Lower leg skin (tissue), 4 donors: ENCODE measurements at regions not wholly inside any gene's neighbourhood (a gene's known extent, or its start where the extent isn't known, plus 50 kb on each side); places are given as distances from the start of the nearest gene placed in this dataset.

ENCODE experiments used
- DNase-seq, 2 donors: peaks; one replicate each; pipeline ENCODE4 v3.0.0-alpha.2; 2019; ENCODE audit warnings: low spot score in 2 of 2
- H3K4me3 ChIP-seq: fragments of 200-600 bp; sonication (generic); 2 replicates; pipeline ENCODE4 v1.5.1; 2017; ENCODE audit warnings: mild to moderate bottlenecking, low read depth; ENCODE audit not compliant: poor library complexity, severe bottlenecking
- POLR2A ChIP-seq, 2 donors: fragments of 450-650 bp; IDR thresholded peaks; one replicate each; pipeline ENCODE4 v1.6.1; 2016 to 2017; ENCODE audit warnings: antibody characterized with exemption in 2 of 2, mild to moderate bottlenecking in 1 of 2, moderate library complexity in 1 of 2
- WGBS, 2 donors: methylation state at CpG; one replicate each; pipeline ENCODE4 v1.1.5; 2018; 5-methylcytosine and 5-hydroxymethylcytosine counted together
- intact Hi-C: fragments of 100-400 bp; cut with DNase I; formaldehyde crosslinking; loops from one replicate; pipeline ENCODE4 v1.15.0; 2023; ENCODE audit warnings: low total_unique reads
- TF ChIP-seq, protein P1 (sequence below), 3 donors: fragments of 450-650 bp; IDR thresholded peaks; one replicate each; pipeline ENCODE4 v1.5.1; 2016; ENCODE audit warnings: antibody characterized with exemption in 3 of 3, mild to moderate bottlenecking in 3 of 3, moderate library complexity in 2 of 3

DNA sequence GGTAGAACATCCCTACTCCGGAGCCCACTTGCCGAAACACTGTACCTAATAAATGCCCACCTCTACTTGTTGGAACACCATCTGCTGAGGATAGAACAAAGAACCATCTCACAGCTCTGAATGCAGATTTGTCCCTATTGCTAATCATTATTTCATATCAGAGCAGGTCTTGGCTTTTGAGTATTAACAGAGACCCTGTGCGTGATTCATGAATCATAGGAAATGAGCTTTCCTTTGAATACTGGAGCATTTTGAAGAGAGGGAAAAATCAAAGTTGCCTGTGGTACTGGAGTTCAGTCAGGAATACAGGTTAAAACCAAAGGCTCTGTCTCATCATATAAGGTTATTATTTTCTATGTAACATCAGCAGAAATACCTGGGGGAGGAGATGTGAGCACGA is 1132.3 kb downstream of the XPNPEP1 start:
- WGBS, 2 donors, result 91 to 93% methylated on average over 4 of the region's 4 CpGs
- no peak for TF ChIP-seq POLR2A (IDR thresholded peaks at IDR 0.05)
- TF ChIP-seq, protein P1, sequence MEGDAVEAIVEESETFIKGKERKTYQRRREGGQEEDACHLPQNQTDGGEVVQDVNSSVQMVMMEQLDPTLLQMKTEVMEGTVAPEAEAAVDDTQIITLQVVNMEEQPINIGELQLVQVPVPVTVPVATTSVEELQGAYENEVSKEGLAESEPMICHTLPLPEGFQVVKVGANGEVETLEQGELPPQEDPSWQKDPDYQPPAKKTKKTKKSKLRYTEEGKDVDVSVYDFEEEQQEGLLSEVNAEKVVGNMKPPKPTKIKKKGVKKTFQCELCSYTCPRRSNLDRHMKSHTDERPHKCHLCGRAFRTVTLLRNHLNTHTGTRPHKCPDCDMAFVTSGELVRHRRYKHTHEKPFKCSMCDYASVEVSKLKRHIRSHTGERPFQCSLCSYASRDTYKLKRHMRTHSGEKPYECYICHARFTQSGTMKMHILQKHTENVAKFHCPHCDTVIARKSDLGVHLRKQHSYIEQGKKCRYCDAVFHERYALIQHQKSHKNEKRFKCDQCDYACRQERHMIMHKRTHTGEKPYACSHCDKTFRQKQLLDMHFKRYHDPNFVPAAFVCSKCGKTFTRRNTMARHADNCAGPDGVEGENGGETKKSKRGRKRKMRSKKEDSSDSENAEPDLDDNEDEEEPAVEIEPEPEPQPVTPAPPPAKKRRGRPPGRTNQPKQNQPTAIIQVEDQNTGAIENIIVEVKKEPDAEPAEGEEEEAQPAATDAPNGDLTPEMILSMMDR (IDR thresholded peaks at IDR 0.05), result no peak
- no peak overlapping the region for H3K4me3 ChIP-seq
- intact Hi-C loops, result no loop called here
- no peak for DNase-seq

DNA sequence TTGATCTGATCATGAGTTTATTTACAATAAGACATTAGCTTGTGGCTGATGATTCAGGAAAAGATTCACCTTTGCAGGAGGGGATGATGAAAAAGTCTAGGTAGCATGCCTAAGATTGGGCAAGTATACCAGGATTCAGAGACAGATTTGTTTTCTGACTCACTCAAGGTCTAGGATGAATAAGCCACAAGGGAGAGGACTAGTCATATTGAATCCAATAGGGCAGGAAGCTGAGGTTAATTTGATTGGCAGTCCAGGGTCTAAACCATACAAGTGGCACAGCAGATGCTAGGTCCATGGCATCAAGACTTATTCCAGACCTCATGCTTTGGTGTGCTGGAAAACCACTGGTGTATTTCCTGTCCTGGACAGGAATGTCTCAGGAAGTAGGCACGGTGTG is 1133.4 kb downstream of the XPNPEP1 start:
- TF ChIP-seq, protein P1 (IDR thresholded peaks at IDR 0.05), result no peak
- DNase-seq, result no peak
- no peak overlapping the region for H3K4me3 ChIP-seq
- intact Hi-C loops, result no loop called here
- 61 to 84% methylated on average over 1 of the region's 1 CpG for WGBS, 2 donors

DNA sequence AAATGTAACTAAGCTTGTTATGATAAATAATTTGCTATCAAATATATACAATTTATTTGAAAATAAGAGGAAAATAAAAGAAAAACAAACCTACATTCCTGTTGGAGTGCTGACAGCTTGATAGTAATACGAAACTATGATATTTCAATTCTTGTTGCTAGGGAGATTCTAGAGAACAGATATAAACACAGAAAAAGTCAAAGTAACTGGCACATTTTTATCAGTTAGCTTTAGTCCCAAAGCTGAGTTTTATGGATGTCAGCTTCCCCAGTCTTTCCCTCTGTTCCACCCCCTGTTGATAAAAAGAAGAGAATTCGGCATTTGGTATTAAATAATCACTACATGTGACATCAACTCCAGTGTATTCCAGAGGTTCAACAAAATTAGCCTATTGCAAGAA is 1134.0 kb downstream of the XPNPEP1 start:
- WGBS, 2 donors, result 51 to 53% methylated on average over 2 of the region's 2 CpGs
- TF ChIP-seq, protein P1 (IDR thresholded peaks at IDR 0.05), result no peak
- TF ChIP-seq POLR2A (IDR thresholded peaks at IDR 0.05), result no peak
- intact Hi-C loops, result no loop called here
- DNase-seq, result no peak
- H3K4me3 ChIP-seq, result no peak overlapping the region

DNA sequence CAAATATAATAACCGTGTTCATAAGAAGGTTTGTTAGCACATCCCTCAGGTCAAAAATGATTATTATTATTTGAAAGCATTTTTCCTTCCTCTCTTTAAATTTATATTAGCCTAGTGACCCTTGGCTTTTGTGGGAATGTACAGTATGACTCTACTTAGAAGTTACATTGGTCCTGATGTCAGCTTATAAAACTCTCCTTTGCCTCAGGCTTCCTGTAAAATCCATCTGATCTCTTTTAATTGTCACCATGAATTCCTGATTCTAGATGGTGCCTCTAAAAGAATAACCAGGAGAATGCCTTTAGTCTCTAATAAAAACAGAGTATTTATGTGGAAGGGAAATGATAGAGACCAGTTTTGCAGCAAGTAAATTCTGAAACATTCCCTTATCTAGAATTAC is 1134.4 kb downstream of the XPNPEP1 start:
- intact Hi-C loops, result no loop called here
- no peak for TF ChIP-seq POLR2A (IDR thresholded peaks at IDR 0.05)
- TF ChIP-seq, protein P1 (IDR thresholded peaks at IDR 0.05), result no peak
- no peak overlapping the region for H3K4me3 ChIP-seq
- 76 to 97% methylated on average over 1 of the region's 1 CpG for WGBS, 2 donors
- no peak for DNase-seq

DNA sequence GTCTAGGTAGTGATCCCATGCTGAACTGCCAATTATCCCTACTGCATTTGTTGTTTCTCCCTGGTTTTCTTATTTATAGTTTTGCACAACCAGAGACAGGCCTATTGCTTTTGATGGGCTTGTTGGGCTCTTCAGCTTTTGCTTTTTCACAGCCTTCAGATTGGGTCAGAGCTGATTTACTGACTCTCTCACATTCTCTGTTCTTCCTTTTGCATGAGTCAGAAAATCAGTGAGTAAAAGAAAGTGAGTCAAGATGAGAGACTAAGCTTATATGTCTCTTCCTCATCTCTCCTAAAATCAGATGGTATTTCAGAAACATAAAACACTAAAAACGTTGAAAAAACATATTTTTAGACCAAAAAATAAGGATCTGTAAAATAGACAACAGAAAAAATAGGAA is 1135.4 kb downstream of the XPNPEP1 start:
- WGBS, 2 donors, result 38 to 44% methylated on average over 1 of the region's 1 CpG
- no peak for TF ChIP-seq POLR2A (IDR thresholded peaks at IDR 0.05)
- TF ChIP-seq, protein P1 (IDR thresholded peaks at IDR 0.05), result no peak

DNA sequence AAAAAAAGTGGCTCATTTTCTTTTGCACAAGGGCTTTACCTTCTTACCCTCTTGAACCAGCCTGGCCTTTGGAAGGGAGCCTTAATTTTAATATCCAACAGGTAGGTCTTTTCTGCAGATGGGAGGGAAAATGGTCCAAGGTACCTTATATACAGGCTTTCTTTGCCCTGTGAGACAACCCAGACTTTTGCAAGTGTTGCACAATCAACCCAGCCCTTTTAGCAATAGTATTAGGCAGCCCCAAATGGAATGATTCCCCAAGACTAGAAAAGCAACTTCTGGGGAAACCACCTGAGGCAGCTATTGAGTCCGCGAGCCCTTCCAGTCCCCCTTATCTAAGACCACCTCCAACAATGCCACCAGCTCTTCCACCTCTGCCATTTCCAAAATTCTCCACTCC is 1138.3 kb downstream of the XPNPEP1 start:
- WGBS, 2 donors, result 90 to 94% methylated on average over 2 of the region's 2 CpGs
- intact Hi-C loops, result no loop called here
- TF ChIP-seq, protein P1 (IDR thresholded peaks at IDR 0.05), result no peak
- no peak for TF ChIP-seq POLR2A (IDR thresholded peaks at IDR 0.05)
- H3K4me3 ChIP-seq, result no peak overlapping the region
- DNase-seq, result no peak

More for the DNA sequence above, 1135.4 kb downstream of the XPNPEP1 start:
- intact Hi-C loops, result no loop called here
- DNase-seq, result no peak
- H3K4me3 ChIP-seq, result no peak overlapping the region
